Stimulated activated CD8-positive, alpha-beta memory T cell treated with anti-CD3 and anti-CD28 coated beads, Interleukin-12 subunit alpha, Interleukin-12 subunit beta, amount 100 ng/mL, for 1 hour (primary cell): ENCODE measurements at regions not wholly inside any gene's neighbourhood (a gene's known extent, or its start where the extent isn't known, plus 50 kb on each side); places are given as distances from the start of the nearest gene placed in this dataset.

Experiments used
- DNase-seq: peaks from one replicate; pipeline ENCODE4 v3.0.0-alpha.2; 2020; ENCODE audit warnings: low read depth

DNA sequence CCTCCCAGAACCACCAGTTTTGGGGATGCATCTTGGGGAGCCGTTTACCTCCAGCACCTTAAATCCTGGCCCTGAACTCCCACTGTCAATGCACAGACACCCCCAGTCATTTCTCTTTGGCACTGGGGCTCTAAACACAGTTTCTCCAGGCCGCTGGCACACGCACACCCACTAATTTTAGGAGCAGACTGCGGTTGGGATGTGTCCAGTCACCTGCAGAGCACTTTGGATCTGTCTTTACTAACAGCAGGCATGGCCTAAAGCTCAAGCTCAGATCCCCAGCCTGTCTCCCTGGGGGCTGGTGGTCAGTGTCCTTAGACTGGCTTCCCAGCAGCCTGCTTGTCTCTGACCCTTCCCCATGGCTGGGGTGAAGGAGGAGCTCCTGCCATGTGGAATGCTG, 49.9 kb downstream of the SYNE3 start:
- DNase-seq = no peak

DNA sequence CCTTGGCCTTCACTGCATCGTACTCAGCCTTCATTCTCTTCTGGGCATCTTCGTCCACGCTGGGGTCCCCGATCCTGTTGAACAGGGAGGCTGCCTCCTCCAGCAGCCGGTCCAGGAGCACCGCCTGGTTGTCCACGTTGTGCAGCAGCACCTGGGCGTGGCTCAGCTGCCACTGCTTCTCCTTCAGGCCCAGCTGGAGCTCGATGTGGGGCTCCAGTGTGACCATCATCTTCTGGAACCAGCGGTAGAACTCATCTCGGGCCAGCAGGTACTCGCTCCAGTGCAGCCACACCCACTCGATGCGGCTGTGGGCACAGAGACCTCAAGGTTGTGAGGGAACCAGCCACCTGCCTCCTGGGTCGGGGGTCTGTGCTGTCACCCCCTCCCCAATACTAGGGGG, 50.5 kb downstream of the SYNE3 start:
- no peak for DNase-seq

DNA sequence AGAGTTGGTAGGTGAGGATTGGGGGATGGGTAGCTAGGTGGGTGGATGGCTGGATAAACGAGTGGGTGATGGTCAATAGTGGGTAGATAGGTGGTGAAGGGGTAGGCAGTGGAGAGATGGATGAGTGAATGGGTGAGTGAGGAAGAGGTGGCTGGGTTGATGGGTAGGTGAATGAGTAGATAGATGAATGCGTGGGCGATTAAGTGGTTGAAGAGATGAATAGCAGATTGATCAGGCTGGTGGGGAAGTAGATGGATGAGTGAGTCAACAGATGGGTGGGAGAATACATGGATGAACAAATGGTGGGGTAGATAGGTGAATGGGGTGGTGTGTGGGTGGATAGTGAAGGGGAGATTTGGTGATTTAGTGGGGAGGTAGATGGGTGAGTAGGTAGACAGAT, 51.1 kb downstream of the SYNE3 start:
- no peak for DNase-seq

DNA sequence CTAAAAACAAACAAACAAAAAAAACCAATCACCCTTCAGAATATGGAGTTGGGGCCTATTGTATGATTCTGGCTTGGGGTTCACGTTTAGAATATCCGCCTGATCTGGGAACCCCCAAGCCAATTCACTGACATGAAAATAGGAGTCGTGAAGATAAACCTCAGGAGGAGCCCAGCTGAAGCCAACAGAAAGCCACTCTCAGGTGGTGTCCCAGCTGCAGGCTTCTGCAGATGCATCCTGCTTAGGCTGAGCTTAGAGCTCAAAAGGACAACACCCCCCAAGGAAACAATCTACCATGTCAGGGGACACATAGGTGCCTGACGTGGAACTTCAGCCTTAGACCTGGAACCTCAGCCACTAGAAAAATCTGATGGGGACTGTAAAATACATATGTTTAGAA, 51.9 kb downstream of the SYNE3 start:
- no peak for DNase-seq

DNA sequence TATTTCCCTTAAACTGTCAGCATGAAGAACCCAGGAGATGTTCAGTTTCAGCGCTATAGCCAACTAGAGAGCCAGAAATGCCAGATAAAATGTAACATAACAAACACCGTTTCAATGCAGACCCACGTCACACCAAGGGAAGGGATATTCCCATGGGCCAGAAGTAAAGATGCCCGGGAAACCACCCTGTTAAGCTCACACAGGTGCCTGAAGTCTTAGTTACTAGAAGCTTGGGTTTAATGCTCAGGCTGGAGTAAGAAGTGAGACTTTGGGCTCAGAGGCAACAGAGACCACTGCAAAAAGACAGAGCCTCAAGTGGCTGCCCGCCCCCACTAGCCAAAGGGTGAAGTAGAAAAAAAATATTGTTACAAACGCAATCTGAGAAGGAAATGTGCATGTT, 52.3 kb downstream of the SYNE3 start:
- DNase-seq = no peak

DNA sequence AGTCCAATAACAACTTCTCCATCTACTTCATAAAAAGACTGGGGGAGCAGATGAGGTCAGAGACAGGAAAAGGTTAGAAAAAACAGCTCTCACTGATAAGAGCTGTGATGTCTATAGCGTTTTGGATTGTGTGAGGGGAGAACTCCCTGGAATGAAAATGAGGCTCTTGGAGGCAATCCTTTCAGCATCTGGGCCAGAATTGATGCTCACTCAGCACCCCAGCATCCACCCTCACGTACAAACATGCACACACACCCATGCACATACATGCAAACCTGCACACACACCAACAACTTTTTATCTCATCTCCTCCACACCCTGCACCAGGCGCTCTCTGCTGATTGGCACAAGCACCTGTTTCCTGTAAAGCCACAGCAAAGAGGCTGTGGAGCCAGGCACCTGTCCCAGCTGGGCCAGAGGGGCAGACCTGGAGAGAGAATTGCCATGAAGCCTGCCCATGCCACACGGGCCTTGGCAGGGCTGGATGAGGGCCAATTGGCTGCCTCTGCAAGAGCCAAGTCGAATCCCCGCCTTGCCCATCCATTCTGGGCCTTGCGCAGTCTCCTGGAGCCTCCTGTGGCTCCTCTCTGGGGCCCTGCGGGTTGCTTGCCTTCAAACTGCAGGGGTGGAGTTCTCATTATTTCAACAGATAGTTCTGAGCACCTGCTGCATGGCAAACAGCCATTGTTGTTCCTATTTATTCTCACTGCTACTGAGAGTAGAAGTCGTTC, 53.1 kb downstream of the SYNE3 start:
- no peak for DNase-seq

- no peak for DNase-seq
These were observed 54.0 kb downstream of the SYNE3 start for GRCh38 chr14:95462491-95462890.

DNA sequence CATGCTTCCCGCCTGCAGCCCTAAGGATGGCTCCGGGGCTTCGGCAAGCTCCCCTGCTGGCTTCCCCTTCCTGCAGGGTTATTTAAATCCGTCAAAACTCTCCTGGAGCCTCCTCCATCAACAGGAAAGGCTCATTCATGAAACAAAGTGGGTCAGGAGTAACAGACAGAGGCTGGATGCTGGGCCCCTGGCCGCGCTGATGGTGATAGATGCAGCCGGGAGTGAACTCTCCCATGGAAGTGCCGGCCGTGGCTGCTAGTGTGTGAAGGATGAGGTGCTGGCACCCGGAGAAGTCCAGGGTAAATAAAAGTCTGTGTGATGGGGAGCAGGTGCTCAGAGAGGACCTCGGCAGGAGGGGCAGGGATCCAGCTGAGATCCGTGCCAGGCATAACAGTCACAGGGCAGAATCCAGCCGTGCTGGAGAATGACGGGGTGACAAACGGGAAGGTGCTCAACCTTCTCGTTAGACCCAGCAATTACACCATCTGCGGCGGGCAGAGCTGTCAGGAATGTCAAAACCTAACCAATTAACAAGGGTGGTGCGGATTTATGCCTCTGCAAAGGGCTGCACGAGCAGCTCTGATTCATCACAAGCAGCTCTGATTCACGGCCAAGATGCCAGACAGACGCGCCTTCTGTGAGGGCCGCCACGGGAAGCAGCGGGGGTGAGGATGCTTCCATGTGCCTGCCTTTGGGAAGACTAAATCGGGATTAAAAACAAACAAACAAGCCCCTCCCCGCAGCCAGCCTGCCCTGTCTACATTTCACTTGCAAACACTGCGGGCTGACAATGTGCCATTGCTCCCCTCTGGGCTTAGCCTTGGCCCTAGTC, 55.6 kb downstream of the SYNE3 start:
- DNase-seq = no peak

DNA sequence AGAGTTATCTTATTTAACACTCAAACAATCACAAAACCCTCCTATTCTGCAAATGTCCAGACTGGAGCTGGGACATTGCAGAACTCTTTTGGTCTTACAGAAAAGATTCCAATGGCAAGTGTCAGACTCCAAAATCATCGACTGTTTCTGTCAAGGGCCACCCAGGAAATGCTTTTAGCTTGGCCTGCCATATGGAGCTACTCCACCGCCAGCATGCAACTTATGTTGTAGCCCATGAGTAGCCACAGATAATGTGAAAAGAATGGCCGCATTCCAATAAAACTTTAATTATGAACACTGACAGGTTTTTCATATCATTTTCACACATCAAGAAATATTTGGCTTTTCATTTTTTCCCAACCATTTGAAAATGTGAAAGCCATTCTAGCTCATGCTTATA, 57.5 kb downstream of the SYNE3 start:
- DNase-seq = no peak

DNA sequence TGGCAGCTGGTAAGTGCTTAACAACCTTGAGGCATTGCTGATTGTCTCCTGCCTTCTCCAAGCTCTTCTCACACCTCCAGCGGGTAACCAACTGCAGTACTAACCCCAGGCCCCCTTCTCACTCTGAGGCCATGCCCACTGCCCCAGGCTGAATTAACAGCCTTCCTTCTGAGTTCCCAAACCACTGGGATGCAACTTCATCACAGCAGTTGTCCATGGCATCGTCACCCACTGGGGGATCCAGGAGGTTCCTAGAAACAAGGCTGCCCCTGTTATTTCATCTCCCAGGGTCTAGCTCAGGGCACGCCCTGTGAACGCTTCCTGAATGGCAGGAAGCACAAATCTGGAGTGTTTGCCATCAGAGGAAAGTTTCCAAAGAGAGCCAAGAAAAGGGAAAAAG, 58.0 kb downstream of the SYNE3 start:
- no peak for DNase-seq

- DNase-seq = no peak
These were observed 60.2 kb downstream of the SYNE3 start for GRCh38 chr14:95456281-95456680.

GRCh38 chr14:95455246-95455645, 61.2 kb downstream of the SYNE3 start:
- no peak for DNase-seq

DNA sequence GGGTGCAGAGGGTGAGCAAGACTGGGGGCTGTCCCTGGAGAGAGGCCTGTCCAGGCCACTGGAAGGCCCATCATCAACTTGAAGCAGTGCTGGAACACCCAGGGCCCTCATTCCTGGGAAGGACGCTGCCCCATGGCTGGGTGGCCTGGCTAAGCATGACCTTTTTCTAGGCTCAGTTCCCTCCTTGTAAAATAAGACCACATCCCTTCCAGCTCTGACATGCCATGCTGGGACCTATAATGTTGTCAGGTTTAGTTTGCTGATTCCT, 62.8 kb downstream of the SYNE3 start:
- DNase-seq = no peak

GRCh38 chr14:95452893-95453712, 63.3 kb downstream of the SYNE3 start:
- DNase-seq = no peak

- DNase-seq = no peak
These were observed 64.1 kb downstream of the SYNE3 start for GRCh38 chr14:95452176-95452892.

- no peak for DNase-seq
These were observed 67.3 kb downstream of the SYNE3 start for GRCh38 chr14:95449131-95449530.

- DNase-seq = no peak
These were observed 70.0 kb downstream of the SYNE3 start for GRCh38 chr14:95446470-95446869.

DNA sequence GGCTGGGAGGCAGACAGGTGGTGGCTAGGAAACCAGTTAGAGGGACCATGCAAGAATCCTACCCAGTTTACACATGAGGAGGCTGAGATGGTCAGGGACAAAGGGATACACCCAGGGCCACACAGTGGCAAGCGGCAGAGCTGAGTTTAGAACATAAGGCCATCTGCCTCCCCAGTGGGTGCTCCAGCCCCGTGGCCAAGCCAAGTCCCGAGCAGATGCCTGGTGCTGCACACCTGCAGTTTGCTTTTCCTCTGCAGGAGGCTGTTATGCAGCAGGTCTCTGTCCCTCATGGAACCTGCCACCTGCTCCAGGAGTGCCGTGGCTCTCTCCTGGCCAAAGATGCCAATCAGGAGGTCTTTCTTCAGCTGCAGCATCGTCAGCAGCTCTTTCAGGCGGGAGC, 70.8 kb downstream of the SYNE3 start:
- no peak for DNase-seq

DNA sequence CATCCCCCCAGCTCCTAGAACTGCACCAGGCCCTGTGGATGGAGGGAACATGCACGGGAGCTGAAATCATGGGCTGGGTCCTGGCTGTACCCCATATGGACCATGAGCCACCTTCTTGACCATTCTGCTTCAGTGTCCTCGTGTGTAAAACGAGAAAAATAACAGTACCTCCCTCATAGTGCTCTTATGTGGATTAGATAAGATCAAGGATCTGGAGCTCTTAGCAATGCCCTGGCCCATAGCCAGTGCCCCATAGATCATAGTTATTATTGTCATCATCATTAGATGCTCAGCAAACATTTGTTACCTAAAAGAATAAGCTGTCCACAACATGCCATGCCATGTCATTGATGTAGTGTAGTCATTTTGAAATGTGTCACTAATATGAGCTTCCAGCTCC, 71.3 kb downstream of the SYNE3 start:
- no peak for DNase-seq

DNA sequence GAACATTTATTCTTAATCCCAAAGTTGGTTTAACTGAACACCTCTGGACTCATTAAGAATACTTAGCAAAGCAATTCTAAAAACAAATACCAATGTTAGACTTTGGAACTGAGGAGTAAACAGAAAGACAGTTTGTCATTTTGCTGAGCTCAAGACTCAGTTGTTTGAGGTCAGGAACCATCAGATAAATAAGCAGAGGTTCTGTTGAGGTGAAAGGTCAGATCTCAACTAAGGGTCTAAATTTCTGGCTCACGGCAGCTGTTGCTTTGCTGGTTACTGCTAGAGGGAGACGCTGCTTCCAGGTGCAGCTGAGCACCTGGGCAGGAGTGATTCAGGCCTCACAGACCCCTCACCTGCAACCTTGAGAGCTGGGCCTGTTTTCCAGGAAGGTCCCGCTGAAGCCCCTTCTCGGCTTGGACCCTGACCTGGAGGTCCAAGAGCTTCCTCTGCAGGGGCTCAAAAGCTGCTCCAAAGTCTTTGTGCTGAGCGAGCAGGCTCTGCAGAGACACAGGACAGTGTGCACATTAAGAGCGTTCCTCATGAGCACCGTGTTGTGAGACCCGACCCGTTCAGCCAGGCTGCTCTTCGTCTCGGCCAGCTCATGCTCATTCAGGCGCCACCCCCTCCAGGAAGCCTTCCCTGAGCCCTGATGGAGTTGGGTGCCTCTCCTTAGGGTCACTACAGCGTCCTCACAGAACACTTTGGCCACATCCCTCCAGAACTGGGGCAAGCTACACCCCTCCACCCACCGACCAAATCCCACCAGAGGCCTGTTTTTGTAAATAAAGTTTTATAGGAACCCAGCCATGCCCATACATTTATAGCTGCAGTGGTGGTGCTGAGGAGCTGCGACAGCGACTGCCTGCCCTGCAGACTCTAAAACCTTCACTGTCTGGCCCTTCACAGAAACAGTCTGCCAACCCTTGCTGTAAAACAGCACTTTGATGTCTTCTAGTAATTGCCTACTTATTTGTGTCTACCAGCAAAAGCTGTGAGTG, 72.0 kb downstream of the SYNE3 start:
- no peak for DNase-seq

DNA sequence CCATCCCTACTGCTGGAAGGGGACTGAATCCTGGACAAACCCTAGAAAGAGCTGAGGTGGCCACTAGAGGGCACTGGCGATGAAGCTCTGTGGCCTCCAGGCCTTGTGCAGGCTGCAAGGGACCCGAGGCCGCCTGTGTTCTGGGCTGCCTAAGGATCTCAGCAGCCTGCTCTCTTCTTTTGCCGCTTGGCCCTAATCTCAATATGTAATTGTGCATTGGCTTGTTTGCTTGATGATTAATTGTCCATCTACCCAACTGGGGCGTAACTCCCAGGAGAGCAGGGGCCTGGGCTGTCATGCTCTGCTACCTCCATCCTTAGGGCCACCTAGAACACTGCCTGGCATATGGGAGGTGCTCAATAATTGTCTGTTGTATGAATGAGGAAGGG, 73.8 kb downstream of the SYNE3 start:
- peak; percentile 59 for DNase-seq
